ENCODE measurements at regions not wholly inside any gene's neighbourhood (a gene's known extent, or its start where the extent isn't known, plus 50 kb on each side); places are given as distances from the start of the nearest gene placed in this dataset.

- TF ChIP-seq CTCF (IDR thresholded peaks at IDR 0.05) (no peak), POLR2A (IDR thresholded peaks at IDR 0.05) (no peak), POLR2AphosphoS5 (IDR thresholded peaks at IDR 0.05) (no peak)
Measured at GRCh38 chr15:61687124-61687523, 373.1 kb downstream of the VPS13C start.
